ENCODE measurements at regions not wholly inside any gene's neighbourhood (a gene's known extent, or its start where the extent isn't known, plus 50 kb on each side); places are given as distances from the start of the nearest gene placed in this dataset.

DNA sequence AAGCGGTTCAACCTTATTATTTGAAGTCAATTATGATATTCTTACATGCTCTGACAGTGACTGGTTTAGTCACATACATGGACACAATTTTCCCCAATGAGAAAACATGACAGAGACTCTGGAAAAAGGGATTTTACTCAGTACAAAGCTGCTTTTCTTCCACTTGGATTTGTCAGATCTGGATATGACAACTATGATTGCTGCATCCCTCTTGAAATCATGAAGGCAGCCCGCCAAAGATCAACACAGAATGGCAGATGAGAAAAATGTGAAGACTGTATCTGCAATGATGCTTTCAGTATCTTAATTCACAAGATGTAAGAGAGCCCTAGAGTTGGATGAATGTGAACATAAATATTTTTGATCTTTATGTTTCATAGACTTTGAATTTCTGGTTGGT lies 439.6 kb downstream of the CDH8 start:
- no peak for DNase-seq

DNA sequence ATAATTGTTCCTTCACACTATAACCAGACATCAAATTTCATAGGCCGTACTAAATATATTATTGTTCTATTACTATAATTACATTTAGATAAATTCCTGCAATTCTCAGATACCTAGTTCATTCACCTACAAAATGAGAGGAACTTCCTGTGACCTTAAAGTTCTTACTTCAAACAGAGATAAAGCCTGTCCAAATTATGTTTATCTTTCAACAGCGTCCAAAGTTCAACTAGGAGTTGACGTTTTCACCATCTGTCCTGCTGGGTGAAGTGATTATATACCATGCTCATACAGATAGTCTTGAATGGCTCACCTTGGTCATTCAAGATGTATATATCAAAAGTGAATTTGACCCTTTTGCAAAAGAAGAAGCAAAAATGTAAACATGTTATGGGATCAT lies 440.6 kb downstream of the CDH8 start:
- no peak for DNase-seq

DNA sequence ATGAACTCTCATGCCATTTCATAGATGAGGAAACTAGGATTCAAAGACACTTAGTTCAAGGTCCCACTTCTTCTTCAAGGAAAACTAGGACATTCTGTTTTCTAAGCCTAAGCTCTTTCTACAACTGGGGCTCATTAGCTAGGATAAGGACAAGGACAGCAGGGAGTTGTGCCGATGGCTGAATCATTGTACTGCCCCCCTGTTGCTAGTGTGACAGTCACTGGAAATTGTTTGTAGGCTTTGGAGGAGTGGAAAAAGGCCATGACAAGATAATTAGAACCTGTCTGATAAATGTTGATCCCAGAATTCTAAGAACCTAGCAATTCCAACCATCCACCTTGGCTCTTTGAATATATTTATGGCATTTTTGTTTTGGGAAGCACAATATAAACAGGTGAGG lies 445.7 kb downstream of the CDH8 start:
- DNase-seq, result no peak

DNA sequence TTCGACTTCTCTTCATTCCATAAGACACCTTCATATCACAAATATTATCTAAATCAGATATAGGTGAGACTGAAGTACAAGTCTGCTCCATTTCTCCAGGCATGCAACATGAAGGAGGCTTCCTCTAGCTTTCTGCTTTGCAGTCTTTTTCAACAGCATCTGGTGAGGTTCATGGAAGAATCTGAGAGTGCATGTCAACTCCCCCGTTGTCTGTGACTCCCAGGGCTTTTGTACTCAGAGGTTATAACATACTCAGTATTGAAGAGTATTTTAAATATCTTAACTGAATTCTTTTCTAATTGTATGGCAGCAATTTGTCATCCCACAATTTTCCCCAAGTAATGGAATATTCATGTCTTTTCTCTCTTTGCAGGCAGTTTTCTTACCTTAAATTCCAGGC lies 448.7 kb downstream of the CDH8 start:
- DNase-seq, result no peak

- DNase-seq, result no peak
These were observed 454.7 kb downstream of the CDH8 start for GRCh38 chr16:61581417-61582046.

GRCh38 chr16:61580579-61580978 lies 455.7 kb downstream of the CDH8 start:
- no peak for DNase-seq

DNA sequence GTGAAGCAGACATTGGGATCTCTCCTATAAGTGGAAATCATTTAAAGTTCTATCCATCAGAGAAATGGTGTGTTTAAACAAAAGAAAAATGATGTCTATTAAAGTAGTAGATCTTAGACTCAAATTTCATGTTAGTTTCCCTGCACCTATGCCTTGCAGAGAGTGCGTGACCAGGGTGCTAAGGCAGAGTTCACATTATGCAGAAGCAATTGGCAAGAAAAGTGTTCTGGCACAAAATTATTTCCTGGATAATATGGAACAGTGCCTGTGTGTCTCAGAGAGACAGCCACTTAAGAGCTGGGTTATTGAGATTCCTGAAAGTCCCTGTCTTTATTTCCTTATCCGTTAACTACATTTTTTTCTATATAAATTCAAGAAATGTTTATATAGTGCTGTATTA lies 457.0 kb downstream of the CDH8 start:
- no peak for DNase-seq

DNA sequence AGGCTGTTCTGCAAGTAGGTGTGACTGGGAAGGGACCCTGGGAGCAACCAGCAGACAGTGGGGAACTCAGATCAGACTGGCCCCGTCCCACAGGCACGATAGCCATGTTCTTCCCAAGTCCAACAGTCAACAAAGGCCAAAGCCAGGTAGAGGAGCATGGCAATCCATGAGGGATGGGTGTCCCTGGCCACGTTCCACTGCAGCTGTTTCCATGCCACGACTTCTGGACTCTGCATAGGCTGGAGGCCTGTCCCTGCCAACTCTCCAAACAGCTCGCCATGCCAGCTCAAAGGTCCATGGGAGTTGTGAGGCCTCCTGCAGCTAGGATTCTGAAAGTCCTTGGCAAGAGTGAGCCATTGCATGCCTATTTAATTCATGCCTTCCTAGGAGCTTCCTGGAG lies 459.8 kb downstream of the CDH8 start:
- DNase-seq, result no peak

GRCh38 chr16:61575617-61576016 lies 460.6 kb downstream of the CDH8 start:
- DNase-seq, result no peak

- no peak for DNase-seq
These were observed 467.2 kb downstream of the CDH8 start for GRCh38 chr16:61569028-61569427.

- no peak for DNase-seq
These were observed 471.5 kb downstream of the CDH8 start for GRCh38 chr16:61564716-61565115.

- no peak for DNase-seq
These were observed 480.4 kb downstream of the CDH8 start for GRCh38 chr16:61555718-61556441.

DNA sequence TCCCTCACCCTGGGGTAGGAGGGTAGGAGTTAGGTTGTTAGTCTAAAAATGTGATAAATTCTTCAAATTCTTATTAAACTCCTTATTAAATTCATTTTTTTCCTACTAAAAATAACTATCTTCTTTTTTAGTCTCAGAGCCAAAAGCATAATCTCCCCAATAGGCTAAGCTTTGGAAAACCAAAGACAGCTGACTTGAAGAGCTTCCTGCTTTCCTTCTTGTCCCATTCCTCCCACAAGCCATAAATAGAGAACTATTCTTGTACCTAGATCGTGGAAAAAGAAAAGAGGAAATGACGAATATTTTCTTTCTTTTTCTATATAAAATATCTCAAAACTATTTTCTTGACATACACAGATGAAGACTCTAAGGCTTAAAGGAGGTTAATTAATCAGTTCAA lies 486.9 kb downstream of the CDH8 start:
- no peak for DNase-seq

DNA sequence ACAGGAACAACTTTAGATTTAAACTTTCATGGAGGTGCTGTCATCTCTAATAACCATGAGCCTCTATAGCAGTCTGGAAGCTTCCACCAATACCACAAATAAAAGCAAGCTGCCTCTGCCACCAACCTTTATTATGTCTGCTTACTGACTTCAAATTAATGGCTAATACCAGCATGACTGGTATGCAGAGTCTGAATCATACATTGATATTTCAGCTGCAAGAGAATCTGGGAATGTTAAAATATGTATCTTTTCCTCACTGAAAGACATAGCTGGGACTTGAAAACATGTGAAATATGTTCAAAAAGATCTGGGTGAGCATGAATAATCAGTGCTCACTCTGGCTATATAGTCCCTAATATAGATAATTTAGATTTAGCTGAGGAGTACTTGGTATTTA lies 488.6 kb downstream of the CDH8 start:
- DNase-seq, result no peak

DNA sequence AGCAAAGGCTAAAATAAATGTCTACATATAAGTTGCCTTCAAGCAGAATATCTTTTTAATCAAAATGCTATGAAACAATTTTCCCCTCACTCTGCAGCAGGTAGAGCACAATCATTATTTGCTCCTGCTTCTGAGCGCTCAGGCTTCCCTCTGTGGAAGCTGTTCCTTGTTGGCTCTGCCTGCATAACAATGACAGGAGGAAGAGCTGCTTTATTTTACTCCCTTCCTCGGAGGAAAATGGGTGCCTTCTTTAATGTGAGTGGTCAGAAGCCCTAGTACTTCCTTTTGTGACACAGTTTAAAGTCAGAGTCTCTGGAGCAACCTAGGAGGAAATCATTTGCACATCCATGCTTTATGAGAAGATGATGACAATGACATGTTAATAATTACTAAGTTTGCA lies 492.1 kb downstream of the CDH8 start:
- DNase-seq, result no peak

- no peak for DNase-seq
These were observed 496.0 kb downstream of the CDH8 start for GRCh38 chr16:61540216-61540615.

DNA sequence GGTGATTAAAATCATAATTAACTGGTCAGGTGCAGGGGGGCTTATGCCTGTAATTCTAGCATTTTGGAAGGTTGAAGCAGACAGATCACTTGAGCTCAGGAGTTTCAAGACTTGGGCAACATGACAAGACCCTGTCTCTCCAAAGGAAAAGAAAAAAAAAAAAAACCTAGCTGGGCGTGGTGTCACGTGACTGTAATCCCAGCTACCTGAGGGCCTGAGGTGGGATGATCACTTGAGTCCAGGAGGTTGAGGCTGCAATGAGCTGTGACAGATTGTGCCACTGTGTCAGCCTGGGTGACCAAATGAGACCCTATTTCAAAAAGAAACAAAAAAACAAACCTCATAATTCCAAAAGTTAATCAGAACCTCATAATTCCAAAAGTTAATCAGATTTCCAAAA lies 505.5 kb downstream of the CDH8 start:
- DNase-seq, result no peak

- DNase-seq, result no peak
These were observed 535.4 kb downstream of the CDH8 start for GRCh38 chr16:61500851-61501250.

- DNase-seq, result no peak
These were observed 556.0 kb downstream of the CDH8 start for GRCh38 chr16:61480250-61480649.

DNA sequence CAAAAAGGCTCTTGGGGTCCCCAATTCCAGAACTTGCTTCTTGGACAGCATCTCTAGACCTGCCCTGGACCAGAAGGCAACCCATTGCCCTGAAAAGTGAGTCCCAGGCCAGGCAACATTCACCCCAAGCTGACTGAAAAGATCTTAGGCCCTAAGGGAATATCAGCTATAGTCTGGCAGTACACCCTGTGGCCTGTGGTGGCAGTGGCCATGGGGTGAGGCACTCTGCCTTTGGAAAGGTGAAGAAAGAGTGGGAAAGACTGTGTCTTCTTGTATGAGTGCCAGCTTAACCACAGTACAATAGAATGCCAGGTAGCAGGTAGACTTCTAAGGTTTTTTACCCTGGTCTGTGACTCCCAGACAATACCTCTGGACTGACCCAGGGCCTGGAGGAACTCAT lies 564.5 kb downstream of the CDH8 start:
- DNase-seq, result no peak

DNA sequence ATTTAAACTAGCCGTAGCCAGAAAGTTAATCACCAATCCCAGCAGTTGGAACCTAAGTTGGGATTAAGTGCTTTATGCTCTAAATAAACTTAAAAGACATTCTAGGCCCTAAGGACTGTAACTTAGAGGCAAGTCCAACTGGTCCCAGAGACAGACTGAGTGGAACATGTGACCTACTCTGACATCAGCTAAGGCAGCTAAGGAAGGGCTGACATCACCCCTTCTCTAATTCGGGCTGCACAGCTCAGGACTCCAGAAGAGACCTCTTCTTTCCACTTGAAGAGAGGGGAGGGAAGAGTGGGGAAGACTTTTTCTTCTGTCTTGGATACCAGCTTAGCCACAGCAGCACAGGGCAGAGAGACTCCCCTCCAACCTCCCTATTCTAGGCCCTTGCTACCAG lies 565.2 kb downstream of the CDH8 start:
- DNase-seq, result no peak

GRCh38 chr16:61465285-61465684 lies 571.0 kb downstream of the CDH8 start:
- DNase-seq, result no peak

- no peak for DNase-seq
These were observed 576.2 kb downstream of the CDH8 start for GRCh38 chr16:61460020-61460419.

GRCh38 chr16:61435346-61435745 lies 600.9 kb downstream of the CDH8 start:
- DNase-seq, result no peak

- DNase-seq, result no peak
These were observed 603.8 kb downstream of the CDH8 start for GRCh38 chr16:61432421-61432820.
